ENCODE measurements at regions not wholly inside any gene's neighbourhood (a gene's known extent, or its start where the extent isn't known, plus 50 kb on each side); places are given as distances from the start of the nearest gene placed in this dataset.

- TF ChIP-seq CTCF (IDR thresholded peaks at IDR 0.05), result no peak
- TF ChIP-seq POLR2A (IDR thresholded peaks at IDR 0.05), result no peak
Measured at GRCh38 chr6:133595111-133595761, 293.7 kb upstream of the TCF21 start.

Data from adrenal gland (tissue), 5 donors.